Skeletal muscle satellite cell (primary cell): ENCODE measurements at regions not wholly inside any gene's neighbourhood (a gene's known extent, or its start where the extent isn't known, plus 50 kb on each side); places are given as distances from the start of the nearest gene placed in this dataset.

Experiments
- H3K27me3 ChIP-seq: 2 replicates; pipeline ENCODE4 v1.7.0; 2013; ENCODE audit warnings: low read length; ENCODE audit not compliant: control insufficient read depth, insufficient read depth
- H3K36me3 ChIP-seq: 2 replicates; pipeline ENCODE4 v1.7.0; 2013; ENCODE audit warnings: mild to moderate bottlenecking, control low read depth, low read length; ENCODE audit not compliant: insufficient read depth
- H3K4me1 ChIP-seq: 2 replicates; pipeline ENCODE4 v1.7.0; 2013; ENCODE audit warnings: low read length; ENCODE audit not compliant: control insufficient read depth, insufficient read depth
- H3K4me2 ChIP-seq: 2 replicates; pipeline ENCODE4 v1.7.0; 2013; ENCODE audit warnings: mild to moderate bottlenecking, low read length
- H3K4me3 ChIP-seq: 2 replicates; pipeline ENCODE4 v1.7.0; 2013; ENCODE audit warnings: low read length
- H3K9ac ChIP-seq: 2 replicates; pipeline ENCODE4 v1.7.0; 2013; ENCODE audit warnings: mild to moderate bottlenecking, low read depth, low read length, moderate library complexity
- H3K9me3 ChIP-seq: replicated peaks from 2 replicates; pipeline ENCODE4 v1.7.0; 2013; ENCODE audit warnings: mild to moderate bottlenecking, control low read depth, low read length

DNA sequence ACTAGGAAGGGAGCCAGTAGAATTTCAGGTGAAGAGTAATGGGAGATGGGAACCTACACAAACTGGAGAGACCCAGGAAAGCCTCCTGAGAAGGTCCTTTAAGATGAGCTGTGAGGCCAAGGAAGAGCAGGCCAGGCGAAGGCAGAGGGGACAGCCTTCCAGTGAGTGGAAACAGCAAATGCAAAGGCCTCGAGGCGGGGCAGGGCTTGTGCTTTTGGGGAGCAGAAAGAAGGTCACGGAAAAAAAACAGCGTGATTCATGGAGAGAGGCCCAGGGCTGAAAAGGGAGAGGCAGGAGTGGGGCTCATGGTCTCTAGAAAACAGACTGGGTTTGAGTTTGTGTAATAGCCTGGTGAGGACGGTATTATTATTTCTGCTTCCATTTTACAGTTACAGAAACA is 386.5 kb upstream of the ASIC2 start:
- Histone ChIP-seq H3K36me3 (no peaks in the 10 kb centered on the region), H3K4me2 (no peak overlapping the region), H3K9me3 (peaks cover 4% of the 10 kb centered on the region), H3K27me3 (no peaks in the 10 kb centered on the region), H3K9ac (no peak overlapping the region), H3K4me1 (no peaks in the 10 kb centered on the region), H3K4me3 (no peak overlapping the region)

DNA sequence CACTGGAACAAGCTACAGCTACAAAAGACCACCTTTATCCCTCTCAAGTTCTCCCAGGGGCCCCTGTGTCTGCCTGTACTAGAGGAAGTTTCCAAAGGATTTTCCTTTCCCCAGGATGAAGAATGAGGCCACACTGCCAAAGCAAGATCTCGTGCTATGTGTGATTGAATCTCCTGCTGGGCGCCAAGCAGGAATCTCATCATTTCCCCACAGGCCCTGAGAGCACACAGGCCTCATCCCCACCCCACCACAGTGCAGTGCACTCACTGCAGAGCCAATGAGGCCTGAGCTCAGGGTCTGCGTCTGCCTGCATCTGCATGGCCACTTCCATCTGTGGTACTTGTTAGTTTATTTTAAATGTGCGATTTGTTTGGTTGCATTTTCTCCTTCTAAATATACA is 387.4 kb upstream of the ASIC2 start:
- Histone ChIP-seq H3K4me3 (no peak overlapping the region), H3K4me2 (no peak overlapping the region), H3K27me3 (no peaks in the 10 kb centered on the region), H3K9me3 (peaks cover 4% of the 10 kb centered on the region), H3K9ac (no peak overlapping the region), H3K36me3 (no peaks in the 10 kb centered on the region), H3K4me1 (no peaks in the 10 kb centered on the region)

DNA sequence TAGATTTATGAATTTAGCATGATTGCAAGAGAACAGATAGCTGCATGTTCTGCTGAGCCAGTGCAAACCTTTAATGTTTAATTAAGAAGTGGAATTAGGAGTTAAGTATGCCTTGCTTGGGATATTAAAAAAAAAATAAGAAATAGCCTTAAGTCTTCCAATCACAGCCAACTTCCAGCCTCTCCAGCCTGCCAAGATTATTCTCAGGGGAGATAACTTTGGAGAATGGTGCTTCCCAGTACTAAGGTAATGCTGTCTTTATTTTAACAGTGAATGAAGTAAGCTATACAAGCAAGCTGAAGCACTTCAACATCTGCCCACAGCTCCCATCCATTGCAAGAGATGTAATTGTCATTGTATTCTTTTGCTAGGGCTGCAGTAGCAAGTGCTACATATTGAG is 389.5 kb upstream of the ASIC2 start:
- H3K9ac ChIP-seq = no peak overlapping the region
- H3K27me3 ChIP-seq = no peaks in the 10 kb centered on the region
- H3K4me3 ChIP-seq = no peak overlapping the region
- H3K4me1 ChIP-seq = no peaks in the 10 kb centered on the region
- peaks cover 7% of the 10 kb centered on the region for H3K9me3 ChIP-seq
- H3K36me3 ChIP-seq = no peaks in the 10 kb centered on the region
- no peak overlapping the region for H3K4me2 ChIP-seq

DNA sequence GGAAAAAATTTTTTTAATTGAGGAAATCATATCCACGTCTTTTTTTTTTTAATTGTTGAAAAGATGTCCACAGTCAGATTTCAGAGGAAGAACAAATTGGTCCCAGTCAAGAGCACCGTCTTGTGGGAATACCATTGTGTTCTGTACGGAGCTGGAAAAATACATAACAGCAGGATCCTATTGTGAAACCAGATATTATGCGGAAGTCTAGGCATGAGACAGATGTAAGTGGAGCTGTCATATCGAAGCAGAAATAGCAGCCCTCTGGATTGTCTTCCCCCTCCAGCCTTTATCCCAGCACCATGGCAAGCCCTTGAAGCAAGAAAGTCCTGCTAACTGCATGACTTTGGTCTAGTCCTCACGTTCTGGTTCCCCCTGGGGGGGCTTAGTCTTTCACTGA is 391.6 kb upstream of the ASIC2 start:
- peaks cover 7% of the 10 kb centered on the region for H3K9me3 ChIP-seq
- no peak overlapping the region for H3K4me2 ChIP-seq
- H3K36me3 ChIP-seq = no peaks in the 10 kb centered on the region
- H3K9ac ChIP-seq = no peak overlapping the region
- H3K27me3 ChIP-seq = no peaks in the 10 kb centered on the region
- H3K4me1 ChIP-seq = no peaks in the 10 kb centered on the region
- H3K4me3 ChIP-seq = no peak overlapping the region

DNA sequence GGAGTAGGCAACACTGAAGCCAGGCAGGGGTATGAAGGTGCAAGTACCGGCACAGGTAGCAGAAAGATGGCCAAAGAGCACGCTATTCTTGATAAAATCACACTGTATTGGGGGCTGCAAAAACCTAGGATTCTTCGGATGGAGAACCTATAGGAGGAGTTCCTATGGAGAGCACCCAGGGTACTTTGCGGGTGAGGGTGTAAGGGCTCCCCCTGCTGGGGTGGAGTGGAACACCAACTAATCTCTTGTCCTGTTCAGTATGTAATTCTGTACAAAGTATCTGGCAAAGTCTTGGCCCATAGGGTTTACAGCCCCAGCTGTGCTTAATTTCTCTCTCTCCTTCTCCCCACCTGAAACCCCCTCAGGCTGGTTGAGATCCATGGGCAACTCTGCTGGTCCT is 393.1 kb upstream of the ASIC2 start:
- Histone ChIP-seq H3K4me3 (no peak overlapping the region), H3K27me3 (no peaks in the 10 kb centered on the region), H3K4me2 (no peak overlapping the region), H3K9ac (no peak overlapping the region), H3K9me3 (peaks cover 7% of the 10 kb centered on the region), H3K4me1 (no peaks in the 10 kb centered on the region), H3K36me3 (no peaks in the 10 kb centered on the region)

DNA sequence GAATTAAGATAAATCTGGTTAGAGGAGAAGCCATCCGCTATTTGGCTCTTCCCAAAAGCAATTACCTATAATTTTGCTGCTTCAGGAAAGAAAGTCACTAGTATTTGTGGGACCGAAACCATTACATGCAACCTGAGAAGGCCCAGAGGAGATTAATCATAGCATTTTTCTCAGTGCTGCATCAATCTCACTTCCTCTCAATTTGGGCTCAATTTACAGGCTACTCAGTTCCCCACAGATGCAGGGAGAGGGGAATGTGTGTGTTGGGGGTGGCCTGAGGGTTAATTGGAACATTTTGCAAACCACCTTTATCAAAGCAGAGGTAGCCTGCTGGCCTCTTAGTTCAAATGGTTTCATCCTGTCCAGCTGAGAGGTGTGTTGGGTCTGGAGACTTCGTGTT is 394.7 kb upstream of the ASIC2 start:
- no peak overlapping the region for H3K4me2 ChIP-seq
- H3K36me3 ChIP-seq = no peaks in the 10 kb centered on the region
- H3K4me3 ChIP-seq = no peak overlapping the region
- no peak overlapping the region for H3K9ac ChIP-seq
- H3K9me3 ChIP-seq = peaks cover 3% of the 10 kb centered on the region
- H3K4me1 ChIP-seq = no peaks in the 10 kb centered on the region
- no peaks in the 10 kb centered on the region for H3K27me3 ChIP-seq

DNA sequence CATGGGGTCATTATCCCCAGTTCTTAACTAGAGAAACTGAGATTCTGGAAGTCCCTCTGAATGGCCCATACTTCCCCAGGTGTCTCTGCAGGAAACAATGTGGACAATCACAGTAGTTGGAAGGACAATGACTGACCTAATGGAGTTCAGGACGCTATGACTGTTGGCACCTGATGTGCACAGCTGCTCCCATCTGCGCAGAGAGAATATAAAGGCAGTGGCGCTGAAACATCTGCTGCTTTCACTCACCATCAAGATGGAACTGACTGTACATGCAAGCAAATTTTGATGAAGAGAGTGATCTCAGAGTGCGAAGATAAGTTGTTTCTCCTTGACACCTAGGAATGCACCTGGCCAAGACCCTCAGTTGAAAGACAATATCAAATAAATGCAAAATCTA is 395.7 kb upstream of the ASIC2 start:
- Histone ChIP-seq H3K4me3 (no peak overlapping the region), H3K27me3 (no peaks in the 10 kb centered on the region), H3K4me1 (no peaks in the 10 kb centered on the region), H3K9me3 (peaks cover 3% of the 10 kb centered on the region), H3K4me2 (no peak overlapping the region), H3K9ac (no peak overlapping the region), H3K36me3 (no peaks in the 10 kb centered on the region)

DNA sequence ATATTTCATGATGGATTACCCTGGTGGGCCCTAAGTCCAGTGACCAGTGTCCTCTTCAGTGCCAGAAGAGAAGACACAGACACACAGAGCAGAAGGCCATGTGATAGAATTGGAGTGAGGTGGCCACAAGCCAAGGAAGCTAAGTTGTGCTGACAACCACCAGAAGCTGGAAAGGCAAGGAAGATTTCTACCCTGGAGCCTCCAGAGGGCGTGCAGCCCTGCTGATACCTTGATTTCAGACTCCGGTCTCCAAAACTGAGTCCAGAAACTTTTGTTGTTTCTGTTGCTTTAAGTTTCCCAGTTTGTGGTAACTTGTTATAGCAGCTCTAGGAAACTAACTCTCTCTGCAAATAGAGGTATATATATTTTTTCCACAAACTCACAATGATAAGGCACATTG is 396.6 kb upstream of the ASIC2 start:
- Histone ChIP-seq H3K4me1 (no peaks in the 10 kb centered on the region), H3K4me2 (no peak overlapping the region), H3K9ac (no peak overlapping the region), H3K27me3 (no peaks in the 10 kb centered on the region), H3K9me3 (peaks cover 3% of the 10 kb centered on the region), H3K36me3 (no peaks in the 10 kb centered on the region), H3K4me3 (no peak overlapping the region)

DNA sequence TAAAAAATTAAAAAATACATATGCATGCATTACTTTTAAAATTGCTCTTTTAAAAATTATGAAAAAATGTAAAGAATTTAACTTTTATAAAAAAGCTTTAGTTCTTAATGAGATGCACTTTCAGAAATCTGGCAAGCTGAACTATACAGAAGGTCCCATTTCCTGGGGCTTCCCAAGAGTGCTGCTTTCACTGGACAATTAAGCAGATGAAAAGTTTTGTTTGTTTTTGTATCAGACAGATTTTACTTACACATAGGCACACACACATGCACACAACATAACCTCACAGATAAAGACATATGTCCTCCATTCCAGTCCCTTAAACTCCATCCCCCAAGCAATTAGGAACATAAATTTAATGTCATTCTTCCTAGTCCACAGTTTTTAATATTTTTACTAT is 402.3 kb upstream of the ASIC2 start:
- H3K9ac ChIP-seq = no peak overlapping the region
- no peak overlapping the region for H3K4me3 ChIP-seq
- no peaks in the 10 kb centered on the region for H3K27me3 ChIP-seq
- H3K4me1 ChIP-seq = no peaks in the 10 kb centered on the region
- no peaks in the 10 kb centered on the region for H3K9me3 ChIP-seq
- H3K4me2 ChIP-seq = no peak overlapping the region
- H3K36me3 ChIP-seq = no peaks in the 10 kb centered on the region

DNA sequence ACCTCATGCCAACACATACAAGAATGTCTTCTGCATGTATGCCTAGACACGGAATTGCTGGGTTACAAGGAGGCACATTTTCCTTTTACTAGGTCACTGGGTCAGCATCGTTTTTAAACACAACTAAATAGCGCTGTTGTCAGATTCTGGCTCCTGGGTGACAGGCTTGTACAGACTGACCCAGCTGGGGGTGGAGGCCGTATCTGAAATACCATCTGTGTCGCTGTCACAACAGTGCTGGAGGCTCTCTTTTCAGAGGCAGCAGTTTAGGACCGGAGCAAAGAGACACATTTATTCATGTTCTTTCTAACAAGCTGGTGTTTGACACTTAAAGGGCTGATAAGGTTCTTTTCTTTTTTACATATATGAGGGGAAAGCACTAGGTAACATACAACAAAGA is 403.0 kb upstream of the ASIC2 start:
- Histone ChIP-seq H3K4me1 (no peaks in the 10 kb centered on the region), H3K4me3 (no peak overlapping the region), H3K9me3 (no peaks in the 10 kb centered on the region), H3K27me3 (no peaks in the 10 kb centered on the region), H3K4me2 (no peak overlapping the region), H3K9ac (no peak overlapping the region), H3K36me3 (no peaks in the 10 kb centered on the region)

DNA sequence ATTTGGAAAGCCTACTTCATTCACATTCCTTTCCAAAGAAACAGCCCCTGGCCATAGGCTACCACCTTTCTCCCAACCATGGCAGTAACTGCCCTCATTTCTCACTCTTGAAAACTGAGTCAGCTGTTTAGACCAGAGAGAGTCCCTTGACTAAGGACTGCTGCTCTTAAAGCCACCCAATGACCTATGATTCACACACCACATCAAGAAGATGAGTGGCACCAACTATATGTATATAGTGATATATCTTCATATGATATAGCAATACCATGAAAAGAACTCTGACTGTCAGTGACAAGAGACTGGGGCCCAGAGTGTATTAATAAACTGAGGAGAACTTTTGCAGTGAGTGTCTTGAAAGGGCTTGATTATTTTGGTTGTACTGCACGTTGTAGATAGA is 404.5 kb upstream of the ASIC2 start:
- no peak overlapping the region for H3K4me3 ChIP-seq
- H3K36me3 ChIP-seq = no peaks in the 10 kb centered on the region
- H3K9ac ChIP-seq = no peak overlapping the region
- peaks cover 4% of the 10 kb centered on the region for H3K9me3 ChIP-seq
- H3K4me2 ChIP-seq = no peak overlapping the region
- no peaks in the 10 kb centered on the region for H3K4me1 ChIP-seq
- H3K27me3 ChIP-seq = no peaks in the 10 kb centered on the region

DNA sequence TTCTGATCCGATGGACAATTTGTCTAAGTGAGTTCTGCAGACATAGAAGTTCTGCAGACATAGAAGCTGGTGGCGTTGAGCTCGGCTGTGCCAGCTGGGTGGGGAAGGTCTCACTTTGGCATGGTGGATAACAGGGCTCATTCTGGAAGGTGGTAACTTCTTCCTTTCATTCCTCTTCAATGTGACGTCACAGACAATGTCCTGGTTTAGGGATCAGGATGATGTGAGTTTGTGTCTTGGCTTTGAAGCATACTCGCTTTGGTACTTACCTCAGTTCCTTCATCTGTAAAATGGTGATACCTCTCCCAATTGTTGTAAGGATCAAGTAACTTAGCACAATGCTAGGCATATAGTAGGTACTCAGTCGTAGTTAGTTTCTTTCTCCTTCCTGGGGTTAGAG is 408.8 kb upstream of the ASIC2 start:
- H3K9me3 ChIP-seq = peaks cover 4% of the 10 kb centered on the region
- no peak overlapping the region for H3K4me2 ChIP-seq
- no peaks in the 10 kb centered on the region for H3K4me1 ChIP-seq
- H3K36me3 ChIP-seq = no peaks in the 10 kb centered on the region
- H3K9ac ChIP-seq = no peak overlapping the region
- H3K27me3 ChIP-seq = no peaks in the 10 kb centered on the region
- no peak overlapping the region for H3K4me3 ChIP-seq

DNA sequence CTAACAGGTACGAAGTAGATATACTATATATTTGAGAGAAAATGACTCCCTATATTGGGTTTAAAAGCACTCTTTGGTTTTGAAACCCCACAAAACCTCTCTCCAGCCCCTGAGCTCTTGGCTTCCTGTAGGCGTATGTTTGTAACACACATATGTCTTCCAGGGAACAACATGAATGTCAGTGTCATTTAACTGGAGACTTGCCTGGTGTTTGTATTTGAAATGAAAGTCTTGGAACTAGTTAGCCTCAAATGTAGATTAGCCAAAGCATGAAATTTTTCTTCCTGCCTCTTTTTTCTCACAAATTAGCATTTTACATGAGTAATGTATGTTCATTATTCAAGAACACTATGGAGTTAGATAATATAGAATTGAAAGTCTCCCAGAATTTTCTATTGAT is 411.8 kb upstream of the ASIC2 start:
- H3K9me3 ChIP-seq = peaks cover 4% of the 10 kb centered on the region

More for the DNA sequence above, 411.8 kb upstream of the ASIC2 start:
- no peaks in the 10 kb centered on the region for H3K4me1 ChIP-seq
- H3K4me3 ChIP-seq = no peak overlapping the region
- H3K4me2 ChIP-seq = no peak overlapping the region
- H3K36me3 ChIP-seq = no peaks in the 10 kb centered on the region
- no peak overlapping the region for H3K9ac ChIP-seq
- H3K27me3 ChIP-seq = no peaks in the 10 kb centered on the region
